Keratinocyte (primary cell): ENCODE measurements at regions not wholly inside any gene's neighbourhood (a gene's known extent, or its start where the extent isn't known, plus 50 kb on each side); places are given as distances from the start of the nearest gene placed in this dataset.

ENCODE experiments used
- DNase-seq: peaks from one replicate; pipeline ENCODE4 v3.0.0-alpha.2; 2011; ENCODE audit warnings: low read depth, missing footprints, low spot score
- FAIRE-seq: peaks from 2 replicates; lab custom pipeline; 2011; peaks lifted over from hg19 to GRCh38; lab: Jason Lieb, UNC
- H2AFZ ChIP-seq: 2 replicates; pipeline ENCODE4 v1.6.0; 2012; ENCODE audit warnings: low read length, control low read depth, inconsistent platforms; ENCODE audit not compliant: control insufficient read depth
- H3K27ac ChIP-seq: 2 replicates; pipeline ENCODE4 v1.5.1; 2011; ENCODE audit warnings: low read length; ENCODE audit not compliant: control insufficient read depth, insufficient read depth
- H3K27me3 ChIP-seq: 3 replicates; pipeline ENCODE4 v1.6.0; 2011; ENCODE audit warnings: low read length; ENCODE audit not compliant: control insufficient read depth, insufficient read depth; ENCODE audit errors: extremely low read depth
- H3K36me3 ChIP-seq, 2 experiments: 2 replicates in 1 of 2; 3 replicates in 1 of 2; pipeline ENCODE4 v1.5.1; 2011; ENCODE audit warnings: low read length in 2 of 2, mild to moderate bottlenecking in 1 of 2; ENCODE audit not compliant: control insufficient read depth in 2 of 2, insufficient read depth in 2 of 2; ENCODE audit errors: extremely low read depth in 1 of 2
- H3K4me1 ChIP-seq: 3 replicates; pipeline ENCODE4 v1.5.1; 2011; ENCODE audit warnings: low read length; ENCODE audit not compliant: control insufficient read depth, insufficient read depth; ENCODE audit errors: extremely low read depth
- H3K4me2 ChIP-seq: 3 replicates; pipeline ENCODE4 v1.6.0; 2011; ENCODE audit warnings: low read depth, low read length; ENCODE audit not compliant: control insufficient read depth, insufficient read depth; ENCODE audit errors: extremely low read depth
- H3K4me3 ChIP-seq, 3 experiments: fragments of 200-600 bp in 1 of 3; sonication (generic) in 1 of 3; 2 replicates in 2 of 3; 3 replicates in 1 of 3; pipeline ENCODE4 v1.5.1; 2011 to 2016; ENCODE audit warnings: low read length in 3 of 3, mild to moderate bottlenecking in 3 of 3, control low read depth in 2 of 3, inconsistent platforms in 1 of 3, low read depth in 1 of 3, mixed read lengths in 1 of 3, mixed run types in 1 of 3, moderate library complexity in 1 of 3; ENCODE audit not compliant: control insufficient read depth in 2 of 3, insufficient read depth in 2 of 3; ENCODE audit errors: extremely low read depth in 1 of 3
- H3K79me2 ChIP-seq: 2 replicates; pipeline ENCODE4 v1.6.0; 2012; ENCODE audit warnings: low read length; ENCODE audit not compliant: control insufficient read depth, insufficient read depth
- H3K9ac ChIP-seq: 3 replicates; pipeline ENCODE4 v1.6.0; 2011; ENCODE audit warnings: low read length; ENCODE audit not compliant: control insufficient read depth, insufficient read depth; ENCODE audit errors: extremely low read depth
- H3K9me1 ChIP-seq: 3 replicates; pipeline ENCODE4 v1.6.0; 2011; ENCODE audit warnings: low read length; ENCODE audit not compliant: control insufficient read depth, insufficient read depth; ENCODE audit errors: extremely low read depth
- H3K9me3 ChIP-seq: 2 replicates; pipeline ENCODE4 v1.5.1; 2012; ENCODE audit warnings: low read depth, low read length; ENCODE audit not compliant: control insufficient read depth
- H4K20me1 ChIP-seq: 3 replicates; pipeline ENCODE4 v1.6.0; 2011; ENCODE audit warnings: low read length; ENCODE audit not compliant: control insufficient read depth, insufficient read depth; ENCODE audit errors: extremely low read depth
- CTCF ChIP-seq, 3 experiments: IDR thresholded peaks in 1 of 3; conservative IDR thresholded peaks in 1 of 3; optimal IDR thresholded peaks in 1 of 3; 2 replicates in 2 of 3; 3 replicates in 1 of 3; pipeline versions ENCODE3 to v1.5.1; 2011; ENCODE audit warnings: low read length in 3 of 3, mild to moderate bottlenecking in 3 of 3, moderate library complexity in 2 of 3, control low read depth in 1 of 3, inconsistent platforms in 1 of 3; ENCODE audit not compliant: insufficient read depth in 2 of 3; ENCODE audit errors: extremely low read depth in 1 of 3
- EZH2 ChIP-seq: IDR thresholded peaks from one replicate; pipeline ENCODE4 v1.6.1; 2012; ENCODE audit warnings: inconsistent platforms, mild to moderate bottlenecking, low read length, moderate library complexity
- dilution Hi-C: fragments of 300-500 bp; cut with MboI; formaldehyde crosslinking; loops from one replicate; pipeline ENCODE4 v1.7.0; 2020; ENCODE audit warnings: low sequenced_read_pairs; ENCODE audit not compliant: extremely low pct_ligation_motif_present

- dilution Hi-C loops, result no loop called here
Observed at GRCh38 chr10:3016016-3016415, 51.3 kb upstream of the PFKP start.

GRCh38 chr10:3014968-3015367 lies 52.4 kb upstream of the PFKP start:
- H3K36me3 ChIP-seq, result no peaks in the 10 kb centered on the region
- no peak overlapping the region for H3K4me2 ChIP-seq
- no peak overlapping the region for H3K9ac ChIP-seq
- TF ChIP-seq EZH2, result no peak
- no peak for TF ChIP-seq CTCF (optimal IDR thresholded peaks at IDR 0.05 in 1 of 3, IDR thresholded peaks at IDR 0.05 in 1 of 3, conservative IDR thresholded peaks at IDR 0.05 in 1 of 3; ENCODE audit: extremely low read depth in 1 of 3, insufficient read depth in 2 of 3, low read length in 3 of 3)
- H3K9me3 ChIP-seq, result no peaks in the 10 kb centered on the region
- no peak for FAIRE-seq
- no peak overlapping the region for H2AFZ ChIP-seq
- DNase-seq, result no peak
- no peak overlapping the region for H3K4me3 ChIP-seq
- no peaks in the 10 kb centered on the region for H3K4me1 ChIP-seq
- H3K79me2 ChIP-seq, result no peaks in the 10 kb centered on the region
- no peaks in the 10 kb centered on the region for H4K20me1 ChIP-seq
- no peaks in the 10 kb centered on the region for H3K9me1 ChIP-seq
- no peak overlapping the region for H3K27ac ChIP-seq
- H3K27me3 ChIP-seq, result no peaks in the 10 kb centered on the region
- dilution Hi-C loops, result no loop called here

More at GRCh38 chr10:3016016-3016415, 51.3 kb upstream of the PFKP start:
- FAIRE-seq (no peak), DNase-seq (no peak)
- no peak overlapping the region for H3K9ac ChIP-seq
- H3K4me1 ChIP-seq, result no peaks in the 10 kb centered on the region
- TF ChIP-seq CTCF (optimal IDR thresholded peaks at IDR 0.05 in 1 of 3, IDR thresholded peaks at IDR 0.05 in 1 of 3, conservative IDR thresholded peaks at IDR 0.05 in 1 of 3; ENCODE audit: extremely low read depth in 1 of 3, insufficient read depth in 2 of 3, low read length in 3 of 3), result no peak
- TF ChIP-seq EZH2, result no peak
- H3K9me3 ChIP-seq, result no peaks in the 10 kb centered on the region
- H2AFZ ChIP-seq, result no peak overlapping the region
- H3K36me3 ChIP-seq, result no peaks in the 10 kb centered on the region
- H3K4me3 ChIP-seq, result no peak overlapping the region
- H4K20me1 ChIP-seq, result no peaks in the 10 kb centered on the region
- H3K4me2 ChIP-seq, result no peak overlapping the region
- H3K79me2 ChIP-seq, result no peaks in the 10 kb centered on the region
- no peaks in the 10 kb centered on the region for H3K9me1 ChIP-seq
- H3K27ac ChIP-seq, result no peak overlapping the region
- H3K27me3 ChIP-seq, result no peaks in the 10 kb centered on the region
